H9 (cell line): ENCODE measurements at regions not wholly inside any gene's neighbourhood (a gene's known extent, or its start where the extent isn't known, plus 50 kb on each side); places are given as distances from the start of the nearest gene placed in this dataset.

Experiments
- DNase-seq: peaks from one replicate; pipeline ENCODE4 v3.0.0-alpha.2; 2017
- H2AFZ ChIP-seq: one replicate; pipeline ENCODE4 v1.6.1; 2013; ENCODE audit warnings: mild to moderate bottlenecking, low read length, control low read depth, moderate library complexity
- H2AK5ac ChIP-seq: 2 replicates; pipeline ENCODE4 v1.6.1; 2013; ENCODE audit warnings: low read length, control low read depth, mixed read lengths; ENCODE audit not compliant: insufficient read length
- H2BK120ac ChIP-seq: one replicate; pipeline ENCODE4 v1.6.1; 2013; ENCODE audit warnings: low read depth, mild to moderate bottlenecking, low read length, control low read depth, inconsistent platforms; ENCODE audit not compliant: poor library complexity, severe bottlenecking
- H2BK12ac ChIP-seq: 2 replicates; pipeline ENCODE4 v1.6.1; 2013; ENCODE audit warnings: low read length, control low read depth, mixed read lengths, low read depth; ENCODE audit not compliant: insufficient read length
- H2BK15ac ChIP-seq: 2 replicates; pipeline ENCODE4 v1.6.1; 2013; ENCODE audit warnings: low read depth, low read length, control low read depth
- H2BK20ac ChIP-seq: one replicate; pipeline ENCODE4 v1.6.1; 2013; ENCODE audit warnings: low read depth, mild to moderate bottlenecking, low read length, control low read depth, inconsistent platforms; ENCODE audit not compliant: poor library complexity, severe bottlenecking
- H2BK5ac ChIP-seq: 2 replicates; pipeline ENCODE4 v1.6.1; 2013; ENCODE audit warnings: low read length, control low read depth, mixed read lengths; ENCODE audit not compliant: insufficient read length
- H3K14ac ChIP-seq: 2 replicates; pipeline ENCODE4 v1.6.1; 2013; ENCODE audit warnings: low read length, control low read depth; ENCODE audit not compliant: insufficient read depth
- H3K18ac ChIP-seq: 2 replicates; pipeline ENCODE4 v1.6.1; 2013; ENCODE audit warnings: low read depth, mild to moderate bottlenecking, mixed read lengths, low read length, control low read depth; ENCODE audit not compliant: insufficient read length
- H3K23ac ChIP-seq: 2 replicates; pipeline ENCODE4 v1.6.1; 2013; ENCODE audit warnings: low read length, control low read depth, mixed read lengths, low read depth; ENCODE audit not compliant: insufficient read length
- H3K23me2 ChIP-seq: 2 replicates; pipeline ENCODE4 v1.6.1; 2013; ENCODE audit warnings: low read depth, mild to moderate bottlenecking, mixed read lengths, low read length, control low read depth; ENCODE audit not compliant: insufficient read length, poor library complexity, severe bottlenecking
- H3K27ac ChIP-seq: 2 replicates; pipeline ENCODE4 v1.5.1; 2013; ENCODE audit warnings: low read length, control low read depth, mixed read lengths, low read depth; ENCODE audit not compliant: insufficient read length
- H3K27me3 ChIP-seq: 2 replicates; pipeline ENCODE4 v1.6.1; 2013; ENCODE audit warnings: low read length, control low read depth, inconsistent platforms; ENCODE audit not compliant: insufficient read depth
- H3K4ac ChIP-seq: 2 replicates; pipeline ENCODE4 v1.6.1; 2013; ENCODE audit warnings: low read depth, mild to moderate bottlenecking, control low read depth, inconsistent platforms, low read length, moderate library complexity
- H3K4me1 ChIP-seq: 2 replicates; pipeline ENCODE4 v1.6.1; 2013; ENCODE audit warnings: low read length, control low read depth, inconsistent platforms; ENCODE audit not compliant: insufficient read depth
- H3K4me2 ChIP-seq: 2 replicates; pipeline ENCODE4 v1.6.1; 2013; ENCODE audit warnings: low read length, control low read depth, mixed read lengths; ENCODE audit not compliant: insufficient read length, insufficient read depth
- H3K56ac ChIP-seq: 2 replicates; pipeline ENCODE4 v1.6.1; 2013; ENCODE audit warnings: low read depth, mild to moderate bottlenecking, mixed read lengths, low read length, control low read depth; ENCODE audit not compliant: insufficient read length
- H3K79me1 ChIP-seq: 2 replicates; pipeline ENCODE4 v1.6.1; 2013; ENCODE audit warnings: low read depth, mild to moderate bottlenecking, moderate library complexity, low read length, control low read depth, inconsistent platforms; ENCODE audit not compliant: insufficient read depth, poor library complexity, severe bottlenecking
- H3K79me2 ChIP-seq: 2 replicates; pipeline ENCODE4 v1.6.1; 2013; ENCODE audit warnings: low read length, control low read depth, inconsistent platforms; ENCODE audit not compliant: insufficient read depth
- H3K9ac ChIP-seq: 2 replicates; pipeline ENCODE4 v1.6.1; 2013; ENCODE audit warnings: low read length, control low read depth, mixed read lengths; ENCODE audit not compliant: insufficient read length; ENCODE audit errors: extremely low read depth
- H3K9me3 ChIP-seq: one replicate; pipeline ENCODE4 v1.6.1; 2013; ENCODE audit warnings: low read depth, low read length, inconsistent platforms; ENCODE audit not compliant: control insufficient read depth
- H3T11ph ChIP-seq: one replicate; pipeline ENCODE4 v1.6.1; 2013; ENCODE audit warnings: mild to moderate bottlenecking, low read length, control low read depth, inconsistent platforms
- H4K20me1 ChIP-seq: one replicate; pipeline ENCODE4 v1.6.1; 2013; ENCODE audit not compliant: control insufficient read depth, insufficient read length, insufficient read depth
- H4K5ac ChIP-seq: 2 replicates; pipeline ENCODE4 v1.6.1; 2013; ENCODE audit warnings: low read depth, mild to moderate bottlenecking, mixed read lengths, low read length, control low read depth; ENCODE audit not compliant: insufficient read length
- H4K8ac ChIP-seq: replicated peaks from 2 replicates; pipeline ENCODE4 v1.6.1; 2013; ENCODE audit warnings: low read length, control low read depth, mixed read lengths, low read depth; ENCODE audit not compliant: insufficient read length
- H4K91ac ChIP-seq: 2 replicates; pipeline ENCODE4 v1.6.1; 2013; ENCODE audit warnings: low read depth, mild to moderate bottlenecking, moderate library complexity, mixed read lengths, low read length, control low read depth; ENCODE audit not compliant: insufficient read length
- H3K27ac Mint-ChIP-seq, 3 experiments: 2 replicates in 2 of 3; 3 replicates in 1 of 3; pipeline ENCODE4 v1.8.0; 2020 to 2021; ENCODE audit warnings: mixed read lengths in 3 of 3, mild to moderate bottlenecking in 1 of 3, moderate library complexity in 1 of 3
- H3K27me3 Mint-ChIP-seq: 2 replicates; pipeline ENCODE4 v1.8.0; 2021; ENCODE audit warnings: low read depth, mild to moderate bottlenecking, moderate library complexity, mixed read lengths
- H3K36me3 Mint-ChIP-seq, 3 experiments: 2 replicates in 2 of 3; 3 replicates in 1 of 3; pipeline ENCODE4 v1.8.0; 2020 to 2021; ENCODE audit warnings: low read depth in 3 of 3, mixed read lengths in 3 of 3; ENCODE audit not compliant: insufficient read depth in 1 of 3
- H3K4me1 Mint-ChIP-seq, 2 experiments: 2 replicates each; pipeline ENCODE4 v1.8.0; 2020; ENCODE audit warnings: mixed read lengths in 2 of 2
- H3K4me3 Mint-ChIP-seq, 2 experiments: 2 replicates in 1 of 2; 3 replicates in 1 of 2; pipeline ENCODE4 v1.8.0; 2020 to 2021; ENCODE audit warnings: mild to moderate bottlenecking in 2 of 2, mixed read lengths in 2 of 2, moderate library complexity in 1 of 2
- H3K9me3 Mint-ChIP-seq, 2 experiments: 2 replicates in 1 of 2; 3 replicates in 1 of 2; pipeline ENCODE4 v1.8.0; 2020; ENCODE audit warnings: mild to moderate bottlenecking in 2 of 2, mixed read lengths in 2 of 2, moderate library complexity in 1 of 2
- CTCF ChIP-seq: fragments of 200-600 bp; sonication (generic); conservative IDR thresholded peaks from 3 replicates; pipeline ENCODE4 v1.8.0; 2021; ENCODE audit warnings: antibody characterized with exemption, mild to moderate bottlenecking
- WGBS: extraction: QIAGEN DNeasy Blood & Tissue Kit; methylation state at CpG from one replicate; pipeline ENCODE4 v1.1.7; 2013; ENCODE audit warnings: missing lambda C conversion rate, low lambda C conversion rate, mixed read lengths; ENCODE audit not compliant: insufficient read length; ENCODE audit errors: extremely low coverage; 5-methylcytosine and 5-hydroxymethylcytosine counted together

- Histone ChIP-seq H3K79me2 (no peaks in the 10 kb centered on the region), H4K20me1 (no peaks in the 10 kb centered on the region), H3K4me2 (no peak overlapping the region), H2AFZ (no peak overlapping the region), H2BK5ac (no peak overlapping the region), H3T11ph (no peak overlapping the region), H3K79me1 (no peaks in the 10 kb centered on the region), H3K18ac (no peak overlapping the region), H3K56ac (no peak overlapping the region), H4K8ac (no peak overlapping the region), H3K27me3 (no peaks in the 10 kb centered on the region), H2BK20ac (no peak overlapping the region), H3K9me3 (no peaks in the 10 kb centered on the region), H3K27ac (no peak overlapping the region), H4K91ac (no peak overlapping the region), H4K5ac (no peak overlapping the region), H3K23me2 (no peaks in the 10 kb centered on the region), H2AK5ac (no peak overlapping the region), H3K9ac (no peak overlapping the region), H3K4me1 (no peaks in the 10 kb centered on the region), H3K4ac (no peak overlapping the region), H2BK12ac (no peak overlapping the region), H3K23ac (no peak overlapping the region), H2BK15ac (no peak overlapping the region), H2BK120ac (no peak overlapping the region), H3K14ac (no peak overlapping the region)
- peaks cover 10 to 12% of the 10 kb centered on the region in 2 experiments for H3K4me1 Mint-ChIP-seq
- no CpG with 5 or more reads among the region's 4 CpGs for WGBS
- no peak for DNase-seq
- no peak overlapping the region for H3K4me3 Mint-ChIP-seq
- no peaks in the 10 kb centered on the region for H3K36me3 Mint-ChIP-seq
- no peaks in the 10 kb centered on the region; the same call in 1 of the 2 replicates for H3K27me3 Mint-ChIP-seq
- no peak for TF ChIP-seq CTCF
- H3K9me3 Mint-ChIP-seq, result no peaks in the 10 kb centered on the region
- no peak overlapping the region for H3K27ac Mint-ChIP-seq
Observed at GRCh38 chr4:181650033-181650825, 593.0 kb upstream of the TENM3 start.
